Memory B cell (primary cell): ENCODE measurements at regions not wholly inside any gene's neighbourhood (a gene's known extent, or its start where the extent isn't known, plus 50 kb on each side); places are given as distances from the start of the nearest gene placed in this dataset.
A peak's percentile ranks its signal among the peaks of the same experiment; 100 is the strongest.

Experiments used
- ATAC-seq: fragments of 150-1000 bp; cut with Tn5 transposase; 2 replicates; pipeline ENCODE4 v1.10.0; 2021; ENCODE audit warnings: low read depth, mild to moderate bottlenecking, moderate library complexity
- DNase-seq, 2 donors: peaks; one replicate each; pipeline ENCODE4 v3.0.0; 2022; ENCODE audit warnings: low spot score in 2 of 2
- H3K27ac Mint-ChIP-seq: one replicate; pipeline ENCODE4 v1.8.0; 2022; ENCODE audit warnings: mild to moderate bottlenecking, moderate library complexity, mixed read lengths
- H3K27me3 Mint-ChIP-seq: one replicate; pipeline ENCODE4 v1.8.0; 2022; ENCODE audit warnings: mixed read lengths
- H3K36me3 Mint-ChIP-seq: one replicate; pipeline ENCODE4 v1.8.0; 2022; ENCODE audit warnings: mild to moderate bottlenecking, mixed read lengths
- H3K4me1 Mint-ChIP-seq: one replicate; pipeline ENCODE4 v1.8.0; 2022; ENCODE audit warnings: mixed read lengths
- H3K4me3 Mint-ChIP-seq: one replicate; pipeline ENCODE4 v1.8.0; 2022; ENCODE audit warnings: mild to moderate bottlenecking, moderate library complexity, mixed read lengths
- H3K9me3 Mint-ChIP-seq: one replicate; pipeline ENCODE4 v1.8.0; 2022; ENCODE audit warnings: mixed read lengths

- Mint-ChIP-seq H3K36me3 (no peaks in the 10 kb centered on the region), H3K4me3 (no peak overlapping the region)
Observed at GRCh38 chr13:44298314-44298713, 75.3 kb upstream of the SERP2 start.

GRCh38 chr13:44299152-44299943, 74.3 kb upstream of the SERP2 start:
- Mint-ChIP-seq H3K27ac (no peak overlapping the region), H3K27me3 (peaks cover 22% of the 10 kb centered on the region)

More at GRCh38 chr13:44298314-44298713, 75.3 kb upstream of the SERP2 start:
- Mint-ChIP-seq H3K27ac (no peak overlapping the region), H3K9me3 (peaks cover 2% of the 10 kb centered on the region), H3K27me3 (peaks cover 19% of the 10 kb centered on the region), H3K4me1 (peaks cover 8% of the 10 kb centered on the region)
- ATAC-seq (no peak), DNase-seq (no peak)

GRCh38 chr13:44300895-44301638, 72.6 kb upstream of the SERP2 start:
- ATAC-seq: peak; percentile 63
- H3K27ac Mint-ChIP-seq: no peak overlapping the region
- H3K27me3 Mint-ChIP-seq: peaks cover 28% of the 10 kb centered on the region
- peaks cover 2% of the 10 kb centered on the region for H3K9me3 Mint-ChIP-seq
- peaks cover 4% of the 10 kb centered on the region for H3K4me1 Mint-ChIP-seq
- DNase-seq: no peak
- no peak overlapping the region for H3K4me3 Mint-ChIP-seq
- no peaks in the 10 kb centered on the region for H3K36me3 Mint-ChIP-seq

More at GRCh38 chr13:44299152-44299943, 74.3 kb upstream of the SERP2 start:
- Mint-ChIP-seq H3K36me3 (no peaks in the 10 kb centered on the region), H3K9me3 (peaks cover 2% of the 10 kb centered on the region), H3K4me1 (peaks cover 5% of the 10 kb centered on the region), H3K4me3 (no peak overlapping the region)
- DNase-seq: no peak
- no peak for ATAC-seq

GRCh38 chr13:44301639-44302015, 72.0 kb upstream of the SERP2 start:
- Mint-ChIP-seq H3K27ac (no peak overlapping the region), H3K9me3 (peaks cover 2% of the 10 kb centered on the region), H3K36me3 (no peaks in the 10 kb centered on the region), H3K4me3 (no peak overlapping the region), H3K4me1 (peaks cover 4% of the 10 kb centered on the region), H3K27me3 (peaks cover 29% of the 10 kb centered on the region)
- ATAC-seq (no peak), DNase-seq (no peak)

- peaks cover 26% of the 10 kb centered on the region for H3K27me3 Mint-ChIP-seq
- H3K27ac Mint-ChIP-seq: no peak overlapping the region
- ATAC-seq (no peak), DNase-seq (no peak)
- no peaks in the 10 kb centered on the region for H3K36me3 Mint-ChIP-seq
- H3K4me3 Mint-ChIP-seq: no peak overlapping the region
- peaks cover 4% of the 10 kb centered on the region for H3K4me1 Mint-ChIP-seq
- peaks cover 2% of the 10 kb centered on the region for H3K9me3 Mint-ChIP-seq
Observed at GRCh38 chr13:44302233-44302632, 71.4 kb upstream of the SERP2 start.

- Mint-ChIP-seq H3K9me3 (peaks cover 2% of the 10 kb centered on the region), H3K36me3 (no peaks in the 10 kb centered on the region), H3K4me3 (no peak overlapping the region), H3K27ac (no peak overlapping the region), H3K27me3 (peaks cover 26% of the 10 kb centered on the region), H3K4me1 (peaks cover 4% of the 10 kb centered on the region)
- ATAC-seq (no peak), DNase-seq (no peak)
Observed at GRCh38 chr13:44302940-44303575, 70.6 kb upstream of the SERP2 start.

- ATAC-seq (no peak), DNase-seq (no peak)
- peaks cover 2% of the 10 kb centered on the region for H3K9me3 Mint-ChIP-seq
- no peak overlapping the region for H3K4me3 Mint-ChIP-seq
- peaks cover 28% of the 10 kb centered on the region for H3K27me3 Mint-ChIP-seq
- no peak overlapping the region for H3K27ac Mint-ChIP-seq
- H3K36me3 Mint-ChIP-seq: no peaks in the 10 kb centered on the region
- H3K4me1 Mint-ChIP-seq: peaks cover 4% of the 10 kb centered on the region
Observed at GRCh38 chr13:44303681-44304432, 69.8 kb upstream of the SERP2 start.

- Mint-ChIP-seq H3K4me1 (peaks cover 4% of the 10 kb centered on the region), H3K9me3 (peaks cover 2% of the 10 kb centered on the region), H3K27me3 (peaks cover 26% of the 10 kb centered on the region), H3K36me3 (no peaks in the 10 kb centered on the region), H3K27ac (no peak overlapping the region), H3K4me3 (no peak overlapping the region)
- ATAC-seq (no peak), DNase-seq (no peak)
Observed at GRCh38 chr13:44304433-44304725, 69.2 kb upstream of the SERP2 start.

- no peak for ATAC-seq
Observed at GRCh38 chr13:44305286-44305685, 68.3 kb upstream of the SERP2 start.

GRCh38 chr13:44305917-44306370, 67.7 kb upstream of the SERP2 start:
- Mint-ChIP-seq H3K4me1 (peaks cover 4% of the 10 kb centered on the region), H3K36me3 (no peaks in the 10 kb centered on the region), H3K27ac (no peak overlapping the region), H3K27me3 (peaks cover 24% of the 10 kb centered on the region), H3K9me3 (no peaks in the 10 kb centered on the region), H3K4me3 (no peak overlapping the region)
- DNase-seq: no peak
- no peak for ATAC-seq

More at GRCh38 chr13:44305286-44305685, 68.3 kb upstream of the SERP2 start:
- H3K4me1 Mint-ChIP-seq: peaks cover 4% of the 10 kb centered on the region
- H3K36me3 Mint-ChIP-seq: no peaks in the 10 kb centered on the region
- H3K27ac Mint-ChIP-seq: no peak overlapping the region
- H3K9me3 Mint-ChIP-seq: no peaks in the 10 kb centered on the region
- no peak for DNase-seq
- no peak overlapping the region for H3K4me3 Mint-ChIP-seq
- H3K27me3 Mint-ChIP-seq: peaks cover 25% of the 10 kb centered on the region

- no peaks in the 10 kb centered on the region for H3K9me3 Mint-ChIP-seq
- peaks cover 19% of the 10 kb centered on the region for H3K27me3 Mint-ChIP-seq
- H3K4me3 Mint-ChIP-seq: no peak overlapping the region
- H3K36me3 Mint-ChIP-seq: no peaks in the 10 kb centered on the region
- DNase-seq (no peak), ATAC-seq (no peak)
- H3K27ac Mint-ChIP-seq: peak overlapping the region; percentile 8
- peaks cover 1% of the 10 kb centered on the region for H3K4me1 Mint-ChIP-seq
Observed at GRCh38 chr13:44306371-44307192, 67.0 kb upstream of the SERP2 start.

- Mint-ChIP-seq H3K4me3 (no peak overlapping the region), H3K27ac (peak overlapping the region; percentile 8)
- DNase-seq: no peak
Observed at GRCh38 chr13:44307255-44307654, 66.4 kb upstream of the SERP2 start.

GRCh38 chr13:44307844-44308243, 65.8 kb upstream of the SERP2 start:
- Mint-ChIP-seq H3K27me3 (peaks cover 16% of the 10 kb centered on the region), H3K27ac (no peak overlapping the region), H3K4me3 (no peak overlapping the region), H3K36me3 (no peaks in the 10 kb centered on the region), H3K9me3 (no peaks in the 10 kb centered on the region), H3K4me1 (no peaks in the 10 kb centered on the region)
- ATAC-seq (no peak), DNase-seq (no peak)

More at GRCh38 chr13:44307255-44307654, 66.4 kb upstream of the SERP2 start:
- no peaks in the 10 kb centered on the region for H3K9me3 Mint-ChIP-seq
- H3K4me1 Mint-ChIP-seq: no peaks in the 10 kb centered on the region
- H3K36me3 Mint-ChIP-seq: no peaks in the 10 kb centered on the region
- H3K27me3 Mint-ChIP-seq: peaks cover 16% of the 10 kb centered on the region
- no peak for ATAC-seq
